ENCODE measurements at regions not wholly inside any gene's neighbourhood (a gene's known extent, or its start where the extent isn't known, plus 50 kb on each side); places are given as distances from the start of the nearest gene placed in this dataset.

DNA sequence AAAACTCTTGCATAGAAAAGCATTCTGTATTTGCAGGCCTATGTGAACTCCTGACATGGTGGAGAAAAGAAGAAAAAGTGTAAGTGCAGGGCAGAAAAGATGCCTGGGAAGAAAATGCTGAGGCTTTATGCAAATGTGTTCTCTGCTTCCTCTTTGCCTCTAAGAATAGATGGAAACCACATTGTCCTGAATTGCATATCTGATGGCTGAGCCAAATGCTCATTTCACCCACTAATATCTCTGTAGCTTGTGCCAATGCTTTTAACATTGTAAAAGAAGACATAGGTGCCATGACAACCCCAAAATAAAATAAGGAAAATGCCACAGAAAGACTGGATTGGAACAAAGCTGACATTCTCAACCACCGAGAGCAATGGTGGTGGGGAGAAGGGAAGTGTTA, 307.4 kb downstream of the GRIA2 start:
- Histone ChIP-seq H3K9me3 (ENCODE audit: control insufficient read depth in 4 of 4, insufficient read depth in 3 of 4, low read length in 3 of 4) (peaks cover 0 to 26% (median 11%) of the 10 kb centered on the region in 4 donors), H3K4me1 (ENCODE audit: control insufficient read depth in 5 of 5, insufficient read depth in 5 of 5, low read length in 5 of 5) (no peaks in the 10 kb centered on the region), H3K27ac (ENCODE audit: low read depth in 1 of 2, low read length in 1 of 2) (no peak overlapping the region), H3K4me3 (no peak overlapping the region), H3K27me3 (ENCODE audit: control insufficient read depth in 3 of 3, insufficient read depth in 3 of 3, low read length in 2 of 3) (no peaks in the 10 kb centered on the region), H3K36me3 (ENCODE audit: control insufficient read depth in 4 of 4, insufficient read depth in 4 of 4, low read length in 4 of 4) (no peaks in the 10 kb centered on the region), H3K9ac (ENCODE audit: insufficient read depth in 1 of 2, low read length in 2 of 2) (no peak overlapping the region)
- ATAC-seq (ENCODE audit: insufficient read depth, low FRiP score): no peak
- 92 to 95% methylated on average over 1 of the region's 1 CpG for WGBS, 2 donors
- TF ChIP-seq, protein P1, sequence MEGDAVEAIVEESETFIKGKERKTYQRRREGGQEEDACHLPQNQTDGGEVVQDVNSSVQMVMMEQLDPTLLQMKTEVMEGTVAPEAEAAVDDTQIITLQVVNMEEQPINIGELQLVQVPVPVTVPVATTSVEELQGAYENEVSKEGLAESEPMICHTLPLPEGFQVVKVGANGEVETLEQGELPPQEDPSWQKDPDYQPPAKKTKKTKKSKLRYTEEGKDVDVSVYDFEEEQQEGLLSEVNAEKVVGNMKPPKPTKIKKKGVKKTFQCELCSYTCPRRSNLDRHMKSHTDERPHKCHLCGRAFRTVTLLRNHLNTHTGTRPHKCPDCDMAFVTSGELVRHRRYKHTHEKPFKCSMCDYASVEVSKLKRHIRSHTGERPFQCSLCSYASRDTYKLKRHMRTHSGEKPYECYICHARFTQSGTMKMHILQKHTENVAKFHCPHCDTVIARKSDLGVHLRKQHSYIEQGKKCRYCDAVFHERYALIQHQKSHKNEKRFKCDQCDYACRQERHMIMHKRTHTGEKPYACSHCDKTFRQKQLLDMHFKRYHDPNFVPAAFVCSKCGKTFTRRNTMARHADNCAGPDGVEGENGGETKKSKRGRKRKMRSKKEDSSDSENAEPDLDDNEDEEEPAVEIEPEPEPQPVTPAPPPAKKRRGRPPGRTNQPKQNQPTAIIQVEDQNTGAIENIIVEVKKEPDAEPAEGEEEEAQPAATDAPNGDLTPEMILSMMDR (IDR thresholded peaks at IDR 0.05; ENCODE audit: control extremely low read depth, extremely low read depth): no peak
- no peak for DNase-seq

GRCh38 chr4:157521906-157522305, 301.4 kb downstream of the GRIA2 start:
- H3K9ac ChIP-seq (ENCODE audit: insufficient read depth in 1 of 2, low read length in 2 of 2): no peak overlapping the region
- ATAC-seq (ENCODE audit: insufficient read depth, low FRiP score) (no peak), DNase-seq (no peak)
- TF ChIP-seq, protein P1 (IDR thresholded peaks at IDR 0.05; ENCODE audit: control extremely low read depth, extremely low read depth): no peak
- no peak overlapping the region for H3K27ac ChIP-seq (ENCODE audit: low read depth in 1 of 2, low read length in 1 of 2)
- H3K36me3 ChIP-seq (ENCODE audit: control insufficient read depth in 4 of 4, insufficient read depth in 4 of 4, low read length in 4 of 4): no peaks in the 10 kb centered on the region
- H3K27me3 ChIP-seq (ENCODE audit: control insufficient read depth in 3 of 3, insufficient read depth in 3 of 3, low read length in 2 of 3): no peaks in the 10 kb centered on the region
- WGBS, 2 donors: 59% methylated on average over 2 of the region's 2 CpGs
- no peak overlapping the region for H3K4me3 ChIP-seq
- H3K9me3 ChIP-seq (ENCODE audit: control insufficient read depth in 4 of 4, insufficient read depth in 3 of 4, low read length in 3 of 4): no peaks in the 10 kb centered on the region
- H3K4me1 ChIP-seq (ENCODE audit: control insufficient read depth in 5 of 5, insufficient read depth in 5 of 5, low read length in 5 of 5): no peaks in the 10 kb centered on the region

DNA sequence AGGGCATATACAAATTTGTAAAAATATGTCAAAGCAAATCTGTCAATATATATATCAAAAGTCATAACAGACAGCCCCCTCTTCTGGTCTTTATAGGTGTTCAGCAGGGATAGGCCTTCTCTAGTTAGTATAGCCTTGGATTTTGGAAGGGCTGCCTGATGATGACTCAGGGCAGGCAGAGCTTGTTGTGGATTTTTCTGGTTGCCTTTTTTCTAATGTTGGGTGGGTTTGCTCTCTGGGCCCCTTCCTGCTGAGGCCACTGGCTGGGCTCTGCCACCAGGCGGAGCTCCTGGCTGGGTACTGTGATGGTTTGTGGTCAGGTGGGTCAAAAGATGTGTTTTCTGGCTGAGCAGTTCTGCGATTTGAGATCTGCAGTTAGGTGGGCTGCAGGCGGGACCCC, 294.2 kb downstream of the GRIA2 start:
- Histone ChIP-seq H3K9ac (ENCODE audit: insufficient read depth in 1 of 2, low read length in 2 of 2) (no peak overlapping the region), H3K27me3 (ENCODE audit: control insufficient read depth in 3 of 3, insufficient read depth in 3 of 3, low read length in 2 of 3) (no peaks in the 10 kb centered on the region), H3K27ac (ENCODE audit: low read depth in 1 of 2, low read length in 1 of 2) (no peak overlapping the region), H3K4me3 (no peak overlapping the region), H3K9me3 (ENCODE audit: control insufficient read depth in 4 of 4, insufficient read depth in 3 of 4, low read length in 3 of 4) (no peaks in the 10 kb centered on the region), H3K4me1 (ENCODE audit: control insufficient read depth in 5 of 5, insufficient read depth in 5 of 5, low read length in 5 of 5) (no peaks in the 10 kb centered on the region), H3K36me3 (ENCODE audit: control insufficient read depth in 4 of 4, insufficient read depth in 4 of 4, low read length in 4 of 4) (no peaks in the 10 kb centered on the region)
- 72 to 81% methylated on average over 3 of the region's 3 CpGs for whole genome bisulfite sequencing, 2 donors
- TF ChIP-seq, protein P1 (IDR thresholded peaks at IDR 0.05; ENCODE audit: control extremely low read depth, extremely low read depth): no peak
- no peak for DNase-seq
- no peak for ATAC-seq (ENCODE audit: insufficient read depth, low FRiP score)

DNA sequence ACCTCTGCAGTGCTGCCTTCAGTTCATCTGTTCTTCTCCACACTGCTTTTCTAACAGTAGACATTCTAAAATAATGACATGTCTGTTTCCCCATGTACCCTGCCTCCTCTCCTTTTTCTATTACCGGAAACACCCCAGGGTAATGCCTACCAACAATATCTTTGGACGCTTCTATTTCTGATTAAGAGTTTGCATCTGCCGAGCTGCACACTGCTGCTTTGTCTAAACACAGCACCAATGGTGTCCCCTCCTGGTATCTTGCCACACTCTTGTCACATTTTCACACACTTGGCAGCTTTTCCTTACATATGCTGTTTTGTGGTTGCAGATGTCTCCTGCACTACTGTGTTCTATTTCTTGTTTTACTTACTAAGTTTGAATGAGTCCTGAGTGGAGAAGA, 288.8 kb downstream of the GRIA2 start:
- TF ChIP-seq, protein P1 (IDR thresholded peaks at IDR 0.05; ENCODE audit: control extremely low read depth, extremely low read depth): no peak
- no peak overlapping the region for H3K4me3 ChIP-seq
- 61 to 72% methylated on average over 3 of the region's 3 CpGs for WGBS, 2 donors
- H3K27me3 ChIP-seq (ENCODE audit: control insufficient read depth in 3 of 3, insufficient read depth in 3 of 3, low read length in 2 of 3): no peaks in the 10 kb centered on the region
- no peak overlapping the region for H3K27ac ChIP-seq (ENCODE audit: low read depth in 1 of 2, low read length in 1 of 2)
- H3K9ac ChIP-seq (ENCODE audit: insufficient read depth in 1 of 2, low read length in 2 of 2): no peak overlapping the region
- peak in 1 of 3 donors; percentile 7 for DNase-seq
- ATAC-seq (ENCODE audit: insufficient read depth, low FRiP score): no peak
- no peaks in the 10 kb centered on the region for H3K36me3 ChIP-seq (ENCODE audit: control insufficient read depth in 4 of 4, insufficient read depth in 4 of 4, low read length in 4 of 4)
- no peaks in the 10 kb centered on the region for H3K4me1 ChIP-seq (ENCODE audit: control insufficient read depth in 5 of 5, insufficient read depth in 5 of 5, low read length in 5 of 5)
- no peaks in the 10 kb centered on the region for H3K9me3 ChIP-seq (ENCODE audit: control insufficient read depth in 4 of 4, insufficient read depth in 3 of 4, low read length in 3 of 4)

Data from lung (tissue), 11 donors.